ENCODE measurements at regions not wholly inside any gene's neighbourhood (a gene's known extent, or its start where the extent isn't known, plus 50 kb on each side); places are given as distances from the start of the nearest gene placed in this dataset.

- no peak for DNase-seq (ENCODE audit: low spot score)
Observed at GRCh38 chr6:41451515-41452163, 94.5 kb upstream of the FOXP4 start.

GRCh38 chr6:41452763-41453162, 93.4 kb upstream of the FOXP4 start:
- no peak for DNase-seq (ENCODE audit: low spot score)

- no peak for DNase-seq (ENCODE audit: low spot score)
Observed at GRCh38 chr6:41453244-41453643, 92.9 kb upstream of the FOXP4 start.

GRCh38 chr6:41454189-41454789, 91.9 kb upstream of the FOXP4 start:
- DNase-seq (ENCODE audit: low spot score): no peak

GRCh38 chr6:41455410-41455809, 90.8 kb upstream of the FOXP4 start:
- DNase-seq (ENCODE audit: low spot score): no peak

- DNase-seq (ENCODE audit: low spot score): no peak
Observed at GRCh38 chr6:41455818-41456217, 90.4 kb upstream of the FOXP4 start.

- DNase-seq (ENCODE audit: low spot score): no peak
Observed at GRCh38 chr6:41457303-41457670, 88.9 kb upstream of the FOXP4 start.

GRCh38 chr6:41459738-41460137, 86.4 kb upstream of the FOXP4 start:
- no peak for DNase-seq (ENCODE audit: low spot score)

GRCh38 chr6:41460742-41461336, 85.3 kb upstream of the FOXP4 start:
- DNase-seq (ENCODE audit: low spot score): no peak

GRCh38 chr6:41462033-41462432, 84.1 kb upstream of the FOXP4 start:
- no peak for DNase-seq (ENCODE audit: low spot score)

- no peak for DNase-seq (ENCODE audit: low spot score)
Observed at GRCh38 chr6:41463062-41463930, 82.9 kb upstream of the FOXP4 start.

GRCh38 chr6:41464019-41464418, 82.2 kb upstream of the FOXP4 start:
- DNase-seq (ENCODE audit: low spot score): no peak

GRCh38 chr6:41464481-41464880, 81.7 kb upstream of the FOXP4 start:
- DNase-seq (ENCODE audit: low spot score): no peak

GRCh38 chr6:41466437-41466990, 79.7 kb upstream of the FOXP4 start:
- no peak for DNase-seq (ENCODE audit: low spot score)

- no peak for DNase-seq (ENCODE audit: low spot score)
Observed at GRCh38 chr6:41467061-41467460, 79.1 kb upstream of the FOXP4 start.

GRCh38 chr6:41467627-41468404, 78.4 kb upstream of the FOXP4 start:
- DNase-seq (ENCODE audit: low spot score): no peak

- no peak for DNase-seq (ENCODE audit: low spot score)
Observed at GRCh38 chr6:41469156-41470028, 76.8 kb upstream of the FOXP4 start.

- DNase-seq (ENCODE audit: low spot score): no peak
Observed at GRCh38 chr6:41470029-41470330, 76.2 kb upstream of the FOXP4 start.

GRCh38 chr6:41470331-41471063, 75.7 kb upstream of the FOXP4 start:
- DNase-seq (ENCODE audit: low spot score): no peak

Data from CD4-positive, alpha-beta T cell treated with Interleukin-6 at 100 ng/mL for 8 hours (primary cell).